ENCODE measurements at regions not wholly inside any gene's neighbourhood (a gene's known extent, or its start where the extent isn't known, plus 50 kb on each side); places are given as distances from the start of the nearest gene placed in this dataset.
A peak's percentile ranks its signal among the peaks of the same experiment; 100 is the strongest.

DNA sequence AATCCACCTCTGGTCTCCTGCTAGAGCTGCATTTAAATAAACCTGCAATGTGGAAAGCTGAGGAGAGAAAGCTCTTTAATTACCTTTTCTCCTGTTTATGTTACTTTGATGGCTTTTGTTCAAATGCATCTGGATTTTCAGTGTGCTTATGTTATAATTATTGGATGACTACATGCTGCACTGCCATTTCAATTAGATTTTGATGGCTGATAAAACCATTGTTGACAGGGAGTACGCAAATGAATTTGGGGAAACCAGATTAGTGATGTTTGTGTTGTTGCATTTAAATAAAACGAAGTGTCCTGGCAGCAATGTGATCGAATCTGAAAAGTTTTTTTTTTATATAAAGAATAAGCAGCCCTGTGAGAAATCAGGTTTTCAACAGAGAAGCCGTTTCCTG is 799.8 kb downstream of the DIAPH3 start:
- ChIA-PET POLR2A (no interaction called here), CTCF (interaction anchor here (1.7 to 1.9 kb wide), 2 partner anchors 29 to 79 kb away, joined by 5 to 7 read pairs; no protein-coding TSS in a partner anchor)
- peak; percentile 27 for DNase-seq
- no peaks in the 10 kb centered on the region for H3K36me3 ChIP-seq (replicated peaks in 1 of 2; ENCODE audit: control insufficient read depth in 1 of 2, insufficient read depth in 2 of 2, low read length in 1 of 2)
- H3K9me3 ChIP-seq = no peaks in the 10 kb centered on the region
- no peak overlapping the region for H3K9ac ChIP-seq
- no peaks in the 10 kb centered on the region for H3F3A ChIP-seq (replicated peaks; ENCODE audit: insufficient read depth)
- H3K79me2 ChIP-seq (ENCODE audit: insufficient read depth) = no peaks in the 10 kb centered on the region
- peak overlapping the region in 1 of 2 experiments; percentile 96; a peak in 2 of 4 replicates for H3K27ac ChIP-seq (ENCODE audit: low read depth in 2 of 2, low read length in 1 of 2)
- H3K4me2 ChIP-seq = no peak overlapping the region
- no peaks in the 10 kb centered on the region for H3K27me3 ChIP-seq (ENCODE audit: insufficient read depth)
- no peaks in the 10 kb centered on the region for H3K9me2 ChIP-seq
- H4K20me1 ChIP-seq (ENCODE audit: insufficient read depth) = no peaks in the 10 kb centered on the region
- 38% methylated on average over 4 of the region's 4 CpGs for whole genome bisulfite sequencing (ENCODE audit: low lambda C conversion rate)
- no peak overlapping the region for H2AFZ ChIP-seq (ENCODE audit: low read depth)
- TF ChIP-seq, protein P1, sequence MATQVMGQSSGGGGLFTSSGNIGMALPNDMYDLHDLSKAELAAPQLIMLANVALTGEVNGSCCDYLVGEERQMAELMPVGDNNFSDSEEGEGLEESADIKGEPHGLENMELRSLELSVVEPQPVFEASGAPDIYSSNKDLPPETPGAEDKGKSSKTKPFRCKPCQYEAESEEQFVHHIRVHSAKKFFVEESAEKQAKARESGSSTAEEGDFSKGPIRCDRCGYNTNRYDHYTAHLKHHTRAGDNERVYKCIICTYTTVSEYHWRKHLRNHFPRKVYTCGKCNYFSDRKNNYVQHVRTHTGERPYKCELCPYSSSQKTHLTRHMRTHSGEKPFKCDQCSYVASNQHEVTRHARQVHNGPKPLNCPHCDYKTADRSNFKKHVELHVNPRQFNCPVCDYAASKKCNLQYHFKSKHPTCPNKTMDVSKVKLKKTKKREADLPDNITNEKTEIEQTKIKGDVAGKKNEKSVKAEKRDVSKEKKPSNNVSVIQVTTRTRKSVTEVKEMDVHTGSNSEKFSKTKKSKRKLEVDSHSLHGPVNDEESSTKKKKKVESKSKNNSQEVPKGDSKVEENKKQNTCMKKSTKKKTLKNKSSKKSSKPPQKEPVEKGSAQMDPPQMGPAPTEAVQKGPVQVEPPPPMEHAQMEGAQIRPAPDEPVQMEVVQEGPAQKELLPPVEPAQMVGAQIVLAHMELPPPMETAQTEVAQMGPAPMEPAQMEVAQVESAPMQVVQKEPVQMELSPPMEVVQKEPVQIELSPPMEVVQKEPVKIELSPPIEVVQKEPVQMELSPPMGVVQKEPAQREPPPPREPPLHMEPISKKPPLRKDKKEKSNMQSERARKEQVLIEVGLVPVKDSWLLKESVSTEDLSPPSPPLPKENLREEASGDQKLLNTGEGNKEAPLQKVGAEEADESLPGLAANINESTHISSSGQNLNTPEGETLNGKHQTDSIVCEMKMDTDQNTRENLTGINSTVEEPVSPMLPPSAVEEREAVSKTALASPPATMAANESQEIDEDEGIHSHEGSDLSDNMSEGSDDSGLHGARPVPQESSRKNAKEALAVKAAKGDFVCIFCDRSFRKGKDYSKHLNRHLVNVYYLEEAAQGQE (IDR thresholded peaks at IDR 0.05; ENCODE audit: low read depth, low read length) = no peak
- peak in 1 of 2 experiments; percentile 55; a peak in 1 of 4 replicates for TF ChIP-seq EP300 (IDR thresholded peaks at IDR 0.05; ENCODE audit: borderline replicate concordance in 1 of 2, low read depth in 1 of 2, low read length in 1 of 2)
- no peak for TF ChIP-seq FOXJ3 (CRISPR knock-in tag; IDR thresholded peaks at IDR 0.05)
- TF ChIP-seq GATA2 (CRISPR knock-in tag; IDR thresholded peaks at IDR 0.05) = peak; percentile 40; the same call in 1 of the 2 replicates
- H3K4me1 ChIP-seq (ENCODE audit: control insufficient read depth in 1 of 2, insufficient read depth in 2 of 2, low read depth in 1 of 2, low read length in 1 of 2) = peaks cover 0 to 25% of the 10 kb centered on the region in 2 experiments; a peak in 2 of 4 replicates
- H3K4me3 ChIP-seq (ENCODE audit: low read depth in 2 of 2, low read length in 1 of 2) = no peak overlapping the region

DNA sequence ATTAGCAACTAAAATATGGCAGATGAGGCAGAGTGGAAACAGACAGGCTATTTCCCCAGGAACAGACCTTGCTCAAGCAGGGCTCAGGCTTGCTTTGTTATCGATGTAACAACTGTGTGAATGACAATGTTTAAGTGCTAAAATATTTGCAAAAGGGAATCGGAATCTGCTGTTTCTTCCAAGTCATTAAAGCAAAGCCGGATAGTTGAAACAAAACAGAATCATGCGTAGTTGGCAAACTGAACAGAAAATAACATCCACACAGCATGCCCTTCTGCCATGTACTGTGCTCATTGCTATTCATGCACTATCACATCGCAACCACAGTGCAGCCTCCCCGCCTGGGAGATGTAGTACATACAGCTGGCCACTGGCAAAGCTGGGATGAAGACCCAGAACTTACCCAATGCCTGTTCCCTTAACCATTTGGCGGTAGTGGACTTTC is 799.1 kb downstream of the DIAPH3 start:
- Histone ChIP-seq H3K36me3 (replicated peaks in 1 of 2; ENCODE audit: control insufficient read depth in 1 of 2, insufficient read depth in 2 of 2, low read length in 1 of 2) (no peaks in the 10 kb centered on the region), H3K9ac (no peak overlapping the region), H3K9me3 (no peaks in the 10 kb centered on the region), H3K4me2 (no peak overlapping the region), H2AFZ (ENCODE audit: low read depth) (no peak overlapping the region), H3K27me3 (ENCODE audit: insufficient read depth) (no peaks in the 10 kb centered on the region), H3K27ac (ENCODE audit: low read depth in 2 of 2, low read length in 1 of 2) (peak overlapping the region in 1 of 2 experiments; percentile 96; a peak in 2 of 4 replicates), H3F3A (replicated peaks; ENCODE audit: insufficient read depth) (no peaks in the 10 kb centered on the region), H3K4me3 (ENCODE audit: low read depth in 2 of 2, low read length in 1 of 2) (peak overlapping the region in 1 of 2 experiments; percentile 12; a peak in 1 of 4 replicates), H3K4me1 (ENCODE audit: control insufficient read depth in 1 of 2, insufficient read depth in 2 of 2, low read depth in 1 of 2, low read length in 1 of 2) (peaks cover 0 to 25% of the 10 kb centered on the region in 2 experiments; a peak in 2 of 4 replicates), H4K20me1 (ENCODE audit: insufficient read depth) (no peaks in the 10 kb centered on the region), H3K79me2 (ENCODE audit: insufficient read depth) (no peaks in the 10 kb centered on the region), H3K9me2 (no peaks in the 10 kb centered on the region)
- CTCF ChIA-PET = interaction anchor here (1.0 to 1.9 kb wide), 8 partner anchors 8 to 313 kb away, joined by 3 to 7 read pairs (median 4); no protein-coding TSS in a partner anchor
- POLR2A ChIA-PET = no interaction called here
- WGBS (ENCODE audit: low lambda C conversion rate) = 32% methylated on average over 7 of the region's 7 CpGs
- DNase-seq = peak; percentile 62
- TF ChIP-seq, protein P2, sequence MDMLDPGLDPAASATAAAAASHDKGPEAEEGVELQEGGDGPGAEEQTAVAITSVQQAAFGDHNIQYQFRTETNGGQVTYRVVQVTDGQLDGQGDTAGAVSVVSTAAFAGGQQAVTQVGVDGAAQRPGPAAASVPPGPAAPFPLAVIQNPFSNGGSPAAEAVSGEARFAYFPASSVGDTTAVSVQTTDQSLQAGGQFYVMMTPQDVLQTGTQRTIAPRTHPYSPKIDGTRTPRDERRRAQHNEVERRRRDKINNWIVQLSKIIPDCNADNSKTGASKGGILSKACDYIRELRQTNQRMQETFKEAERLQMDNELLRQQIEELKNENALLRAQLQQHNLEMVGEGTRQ (IDR thresholded peaks at IDR 0.05; ENCODE audit: borderline replicate concordance, low read depth, low read length) = no peak
- no peak for TF ChIP-seq RXRA (IDR thresholded peaks at IDR 0.05; ENCODE audit: borderline replicate concordance, low read depth)
- no peak for TF ChIP-seq JUND (IDR thresholded peaks at IDR 0.05)
- TF ChIP-seq, protein P3, sequence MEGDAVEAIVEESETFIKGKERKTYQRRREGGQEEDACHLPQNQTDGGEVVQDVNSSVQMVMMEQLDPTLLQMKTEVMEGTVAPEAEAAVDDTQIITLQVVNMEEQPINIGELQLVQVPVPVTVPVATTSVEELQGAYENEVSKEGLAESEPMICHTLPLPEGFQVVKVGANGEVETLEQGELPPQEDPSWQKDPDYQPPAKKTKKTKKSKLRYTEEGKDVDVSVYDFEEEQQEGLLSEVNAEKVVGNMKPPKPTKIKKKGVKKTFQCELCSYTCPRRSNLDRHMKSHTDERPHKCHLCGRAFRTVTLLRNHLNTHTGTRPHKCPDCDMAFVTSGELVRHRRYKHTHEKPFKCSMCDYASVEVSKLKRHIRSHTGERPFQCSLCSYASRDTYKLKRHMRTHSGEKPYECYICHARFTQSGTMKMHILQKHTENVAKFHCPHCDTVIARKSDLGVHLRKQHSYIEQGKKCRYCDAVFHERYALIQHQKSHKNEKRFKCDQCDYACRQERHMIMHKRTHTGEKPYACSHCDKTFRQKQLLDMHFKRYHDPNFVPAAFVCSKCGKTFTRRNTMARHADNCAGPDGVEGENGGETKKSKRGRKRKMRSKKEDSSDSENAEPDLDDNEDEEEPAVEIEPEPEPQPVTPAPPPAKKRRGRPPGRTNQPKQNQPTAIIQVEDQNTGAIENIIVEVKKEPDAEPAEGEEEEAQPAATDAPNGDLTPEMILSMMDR (IDR thresholded peaks at IDR 0.05) = no peak
- TF ChIP-seq, protein P4, sequence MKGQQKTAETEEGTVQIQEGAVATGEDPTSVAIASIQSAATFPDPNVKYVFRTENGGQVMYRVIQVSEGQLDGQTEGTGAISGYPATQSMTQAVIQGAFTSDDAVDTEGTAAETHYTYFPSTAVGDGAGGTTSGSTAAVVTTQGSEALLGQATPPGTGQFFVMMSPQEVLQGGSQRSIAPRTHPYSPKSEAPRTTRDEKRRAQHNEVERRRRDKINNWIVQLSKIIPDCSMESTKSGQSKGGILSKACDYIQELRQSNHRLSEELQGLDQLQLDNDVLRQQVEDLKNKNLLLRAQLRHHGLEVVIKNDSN (IDR thresholded peaks at IDR 0.05; ENCODE audit: borderline replicate concordance, low read depth) = no peak
- peak; percentile 24 for TF ChIP-seq RCOR1 (IDR thresholded peaks at IDR 0.05; ENCODE audit: low read length)
- peak; percentile 61; the same call in 1 of the 2 replicates for TF ChIP-seq GATA2 (CRISPR knock-in tag; IDR thresholded peaks at IDR 0.05)
- 0 out of 2 replicates have a peak, but pooled peaks have one; percentile 65 for TF ChIP-seq FOXJ3 (CRISPR knock-in tag; IDR thresholded peaks at IDR 0.05)
- no peak for TF ChIP-seq TCF12 (IDR thresholded peaks at IDR 0.05)
- no peak for TF ChIP-seq POLR2AphosphoS5 (IDR thresholded peaks at IDR 0.05; ENCODE audit: low read depth, low read length)
- TF ChIP-seq, protein P5, sequence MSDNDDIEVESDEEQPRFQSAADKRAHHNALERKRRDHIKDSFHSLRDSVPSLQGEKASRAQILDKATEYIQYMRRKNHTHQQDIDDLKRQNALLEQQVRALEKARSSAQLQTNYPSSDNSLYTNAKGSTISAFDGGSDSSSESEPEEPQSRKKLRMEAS (IDR thresholded peaks at IDR 0.05; ENCODE audit: low read depth) = no peak
- TF ChIP-seq MXI1 (IDR thresholded peaks at IDR 0.05; ENCODE audit: low read depth, low read length) = no peak
